ENCODE measurements at regions not wholly inside any gene's neighbourhood (a gene's known extent, or its start where the extent isn't known, plus 50 kb on each side); places are given as distances from the start of the nearest gene placed in this dataset.

GRCh38 chr9:89774858-89775370 lies 170.1 kb downstream of the GADD45G start:
- no peak for DNase-seq

- DNase-seq, result no peak
These were observed 170.8 kb downstream of the GADD45G start for GRCh38 chr9:89775641-89776040.

- no peak for DNase-seq
These were observed 172.1 kb downstream of the GADD45G start for GRCh38 chr9:89776795-89777525.

- DNase-seq, result no peak
These were observed 172.7 kb downstream of the GADD45G start for GRCh38 chr9:89777544-89777943.

- DNase-seq, result no peak
These were observed 173.6 kb downstream of the GADD45G start for GRCh38 chr9:89778100-89779090.

GRCh38 chr9:89779405-89780203 lies 174.8 kb downstream of the GADD45G start:
- DNase-seq, result no peak

- no peak for DNase-seq
These were observed 176.1 kb downstream of the GADD45G start for GRCh38 chr9:89780959-89781358.

- DNase-seq, result no peak
These were observed 177.2 kb downstream of the GADD45G start for GRCh38 chr9:89781838-89782540.

- DNase-seq, result no peak
These were observed 181.8 kb downstream of the GADD45G start for GRCh38 chr9:89786655-89787054.

- no peak for DNase-seq
These were observed 182.8 kb downstream of the GADD45G start for GRCh38 chr9:89787595-89787994.

GRCh38 chr9:89788434-89788833 lies 183.6 kb downstream of the GADD45G start:
- no peak for DNase-seq

GRCh38 chr9:89789922-89790510 lies 185.2 kb downstream of the GADD45G start:
- no peak for DNase-seq

- no peak for DNase-seq
These were observed 185.8 kb downstream of the GADD45G start for GRCh38 chr9:89790542-89791109.

- DNase-seq, result peak; percentile 37 to 80
These were observed 186.9 kb downstream of the GADD45G start for GRCh38 chr9:89791754-89792153.

GRCh38 chr9:89792189-89793123 lies 187.6 kb downstream of the GADD45G start:
- DNase-seq, result no peak

GRCh38 chr9:89793124-89793495 lies 188.3 kb downstream of the GADD45G start:
- DNase-seq, result no peak

GRCh38 chr9:89793551-89793950 lies 188.7 kb downstream of the GADD45G start:
- DNase-seq, result no peak

- DNase-seq, result no peak
These were observed 190.1 kb downstream of the GADD45G start for GRCh38 chr9:89794918-89795317.

- DNase-seq, result no peak
These were observed 190.9 kb downstream of the GADD45G start for GRCh38 chr9:89795538-89796195.

GRCh38 chr9:89796606-89797005 lies 191.8 kb downstream of the GADD45G start:
- DNase-seq, result no peak

Measured in NCI-H524 (cell line).